A673 (cell line): ENCODE measurements at regions not wholly inside any gene's neighbourhood (a gene's known extent, or its start where the extent isn't known, plus 50 kb on each side); places are given as distances from the start of the nearest gene placed in this dataset.

Experiments
- CTCF ChIP-seq: fragments of 300-800, 200-600 bp; sonication (generic); conservative IDR thresholded peaks from 2 replicates; pipeline ENCODE4 v1.5.1; 2017; ENCODE audit warnings: low read depth, mild to moderate bottlenecking, antibody characterized with exemption, low read length, moderate library complexity, mixed read lengths
- EZH2 ChIP-seq: fragments of 200-600 bp; sonication (generic); IDR thresholded peaks from 2 replicates; pipeline ENCODE4 v1.6.1; 2017; ENCODE audit warnings: borderline replicate concordance, low read depth, mild to moderate bottlenecking, mixed read lengths, antibody characterized with exemption, low read length; ENCODE audit not compliant: poor library complexity, severe bottlenecking

GRCh38 chr6:16020259-16020658 is 108.6 kb upstream of the MYLIP start:
- TF ChIP-seq CTCF (no peak), EZH2 (no peak)
